GM10248 (cell line): ENCODE measurements at regions not wholly inside any gene's neighbourhood (a gene's known extent, or its start where the extent isn't known, plus 50 kb on each side); places are given as distances from the start of the nearest gene placed in this dataset.
"Not testable (repeated sequence)": the region's sequence is repeated elsewhere in the genome, so short reads cannot be mapped to it uniquely, and the experiment has no call there.

ENCODE experiments used
- CTCF ChIA-PET: fragments of 300-600 bp; sonication (Branson Sonifier 250); formaldehyde crosslinking; extraction: SDS; loops from one replicate; lab custom pipeline; 2021; ENCODE audit warnings: antibody characterized with exemption; lab: Yijun Ruan, JAX
- POLR2A ChIA-PET: fragments of 350-650 bp; sonication (Branson Sonifier 250); formaldehyde crosslinking; extraction: SDS; loops from one replicate; lab custom pipeline; 2020; ENCODE audit warnings: antibody characterized with exemption; lab: Yijun Ruan, JAX
- DNase-seq: peaks from one replicate; pipeline ENCODE4 v3.0.0; 2012; ENCODE audit errors: extremely low spot score
- CTCF ChIP-seq: IDR thresholded peaks from 2 replicates; pipeline ENCODE4 v1.5.1; 2012; ENCODE audit warnings: mild to moderate bottlenecking, low read depth; ENCODE audit errors: extremely low read depth, missing control alignments, control extremely low read depth

- DNase-seq: no peak
- CTCF ChIA-PET: interaction anchor here (1.0 kb wide), 2 partner anchors 12 to 15 kb away, joined by 3 read pairs; no protein-coding TSS in a partner anchor
- POLR2A ChIA-PET: no interaction called here
- no peak for TF ChIP-seq CTCF
These were observed 445.1 kb upstream of the UBE2E3 start for GRCh38 chr2:180535289-180535688.

- POLR2A ChIA-PET, CTCF ChIA-PET, DNase-seq: not testable (repeated sequence)
These were observed 448.6 kb upstream of the UBE2E3 start for GRCh38 chr2:180531787-180532186.

- CTCF ChIA-PET: interaction anchor here (0.8 to 1.3 kb wide), 2 partner anchors 10 to 13 kb away, joined by 3 read pairs; no protein-coding TSS in a partner anchor
- DNase-seq: no peak
- POLR2A ChIA-PET: no interaction called here
- no peak for TF ChIP-seq CTCF
These were observed 455.9 kb upstream of the UBE2E3 start for GRCh38 chr2:180524499-180524898.

GRCh38 chr2:180523621-180524340 lies 456.6 kb upstream of the UBE2E3 start:
- POLR2A ChIA-PET: no interaction called here
- CTCF ChIA-PET: interaction anchor here (0.8 to 1.3 kb wide), 3 partner anchors 9 to 12 kb away, joined by 3 read pairs; no protein-coding TSS in a partner anchor
- TF ChIP-seq CTCF: no peak
- no peak for DNase-seq

- no peak for DNase-seq
- POLR2A ChIA-PET: no interaction called here
- CTCF ChIA-PET: interaction anchor here (0.8 to 1.8 kb wide), 5 partner anchors 9 to 15 kb away, joined by 3 to 6 read pairs (median 4); no protein-coding TSS in a partner anchor
- no peak for TF ChIP-seq CTCF
These were observed 459.4 kb upstream of the UBE2E3 start for GRCh38 chr2:180520921-180521581.

- ChIA-PET POLR2A (no interaction called here), CTCF (interaction anchor here (0.8 to 1.8 kb wide), 7 partner anchors 8 to 27 kb away, joined by 3 to 6 read pairs (median 3); no protein-coding TSS in a partner anchor)
- no peak for TF ChIP-seq CTCF
- DNase-seq: no peak
These were observed 460.2 kb upstream of the UBE2E3 start for GRCh38 chr2:180520206-180520605.
